Activated CD8-positive, alpha-beta memory T cell treated with anti-CD3 and anti-CD28 coated beads, Interleukin-2, amount 50 U/mL, for 1 hour (primary cell): ENCODE measurements at regions not wholly inside any gene's neighbourhood (a gene's known extent, or its start where the extent isn't known, plus 50 kb on each side); places are given as distances from the start of the nearest gene placed in this dataset.
"Not testable (repeated sequence)": the region's sequence is repeated elsewhere in the genome, so short reads cannot be mapped to it uniquely, and the experiment has no call there.

Experiments
- DNase-seq: peaks from one replicate; pipeline ENCODE4 v3.0.0-alpha.2; 2020; ENCODE audit errors: extremely low read depth

DNA sequence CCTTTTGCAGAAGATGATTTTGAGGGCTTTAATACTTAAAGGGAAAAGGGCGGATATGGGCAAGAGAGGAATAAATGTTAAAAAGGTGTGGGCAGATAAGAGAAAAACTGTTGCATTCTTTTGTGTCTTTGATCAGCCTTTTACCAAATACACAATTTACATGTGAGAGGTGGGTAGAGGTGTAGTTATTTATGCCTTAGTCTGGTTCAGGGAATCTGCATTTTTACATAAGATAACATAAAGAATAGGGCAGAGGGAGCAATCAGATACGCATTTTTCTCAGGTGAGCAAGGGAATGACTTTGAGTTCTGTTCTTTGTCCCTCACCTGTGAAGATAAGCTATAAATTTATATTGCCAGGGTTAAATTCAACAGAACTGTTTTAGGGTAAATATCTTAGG lies 708.4 kb upstream of the SLITRK1 start:
- DNase-seq = no peak

DNA sequence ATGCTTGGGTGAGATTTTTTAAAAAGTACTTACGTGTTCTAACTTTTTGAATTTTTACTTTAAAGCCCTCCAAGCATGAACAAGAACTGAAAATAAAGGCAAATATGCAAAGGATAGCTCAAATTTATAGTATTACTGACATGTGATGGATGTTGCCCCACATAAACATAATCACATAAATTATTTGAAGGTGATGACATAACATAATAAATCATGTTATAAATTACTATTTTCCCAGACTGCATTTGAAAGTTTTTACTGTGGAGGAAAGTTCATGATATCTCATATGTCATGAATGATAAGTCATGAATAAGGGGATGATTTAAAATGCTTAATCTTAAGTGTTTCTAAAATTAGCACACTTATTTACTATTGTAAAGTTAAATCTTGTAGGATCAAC lies 705.7 kb upstream of the SLITRK1 start:
- no peak for DNase-seq

DNA sequence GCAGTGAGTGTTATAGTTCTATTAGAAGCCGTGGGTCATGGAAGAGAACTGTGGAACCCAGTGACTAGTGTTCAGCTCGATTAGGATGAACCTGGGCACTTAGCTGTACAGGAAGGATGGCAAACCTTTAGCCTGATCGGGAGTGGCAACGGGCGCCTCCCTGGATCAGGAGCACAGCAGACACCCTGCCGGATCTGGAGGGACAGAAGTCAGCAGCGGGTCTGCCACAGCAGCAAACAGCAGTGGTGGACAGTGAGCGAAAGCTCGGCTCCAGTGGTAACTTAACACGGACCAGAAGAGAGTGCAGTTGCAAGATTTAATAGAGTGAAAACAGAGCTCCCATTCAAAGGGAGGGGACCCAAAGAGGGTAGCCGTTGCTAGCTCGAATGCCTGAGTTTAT lies 697.6 kb upstream of the SLITRK1 start:
- not testable (repeated sequence) for DNase-seq

DNA sequence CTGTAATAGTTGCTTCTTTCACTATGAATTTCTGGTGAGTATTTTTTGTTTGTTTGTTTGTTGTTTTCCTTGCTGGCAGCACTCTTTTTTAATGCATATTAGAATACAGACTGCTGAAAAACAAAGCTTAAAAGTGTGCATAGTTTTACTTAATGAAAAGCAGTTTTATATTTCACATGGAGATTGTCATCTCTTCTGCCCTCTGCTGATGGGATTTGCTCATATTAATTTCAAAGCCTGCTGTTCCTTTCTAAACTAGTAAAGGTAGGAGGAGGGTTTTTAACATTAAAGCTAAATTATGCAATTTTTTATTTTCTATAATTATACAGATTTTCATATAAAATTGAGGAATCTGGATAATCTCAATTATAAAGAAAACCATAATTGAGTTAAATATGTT lies 692.6 kb upstream of the SLITRK1 start:
- no peak for DNase-seq

DNA sequence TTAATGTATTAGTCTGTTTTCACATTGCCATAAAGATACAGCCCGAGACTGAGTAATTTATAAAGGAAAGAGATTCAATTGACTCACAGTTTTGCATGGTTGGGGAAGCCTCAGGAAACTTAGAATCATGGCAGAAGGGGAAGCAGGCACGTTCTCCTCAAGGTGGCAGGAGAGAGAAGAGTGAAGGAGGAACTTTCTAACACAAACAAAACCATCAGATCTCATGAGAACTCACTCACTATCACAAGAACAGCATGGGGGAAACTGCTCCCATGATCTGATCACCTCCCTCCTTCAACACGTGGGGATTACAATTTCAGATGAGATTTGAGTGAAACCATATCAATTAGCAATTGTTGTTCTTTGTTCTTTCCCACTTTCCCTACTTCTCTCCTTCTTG lies 689.0 kb upstream of the SLITRK1 start:
- DNase-seq = no peak

GRCh38 chr13:84570831-84571230 lies 688.6 kb upstream of the SLITRK1 start:
- DNase-seq = no peak

DNA sequence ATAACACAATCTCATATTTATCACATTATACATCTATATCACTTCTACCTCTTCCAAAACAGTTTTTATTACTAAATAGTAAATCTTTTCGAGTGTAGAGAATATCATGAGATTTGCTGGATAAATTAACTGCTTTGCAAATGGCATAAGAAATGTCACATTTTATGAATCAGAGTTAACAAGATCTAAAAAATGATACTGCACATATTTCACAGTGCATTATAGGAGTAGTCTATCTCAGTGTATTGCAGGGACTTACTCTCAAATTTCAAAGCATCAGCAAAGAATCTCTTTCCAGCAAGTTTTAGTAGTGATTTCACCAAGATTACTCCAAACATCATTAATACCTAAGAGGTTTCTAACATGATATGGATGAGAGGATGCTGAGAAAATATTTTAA lies 687.1 kb upstream of the SLITRK1 start:
- no peak for DNase-seq

GRCh38 chr13:84567848-84568247 lies 685.6 kb upstream of the SLITRK1 start:
- DNase-seq = no peak

GRCh38 chr13:84566780-84567179 lies 684.5 kb upstream of the SLITRK1 start:
- DNase-seq = no peak

DNA sequence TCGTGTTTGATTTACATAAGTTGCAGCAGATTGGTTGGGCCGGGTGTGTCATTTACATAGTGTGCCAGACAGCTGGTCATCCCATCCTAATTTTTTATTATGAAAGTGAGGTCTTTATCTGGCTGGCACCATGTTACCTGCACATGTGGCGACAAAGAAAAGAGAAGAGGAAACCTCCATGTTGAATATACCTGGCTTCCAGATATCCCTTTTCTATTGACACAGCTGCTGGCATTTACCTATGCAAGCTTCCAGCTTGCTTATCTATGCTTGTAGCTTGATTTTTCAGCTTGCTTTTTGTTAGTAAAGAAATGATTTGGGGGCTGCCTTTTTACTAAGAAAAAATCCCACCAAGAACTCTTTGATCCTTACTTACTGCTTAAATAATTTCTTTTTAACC lies 681.3 kb upstream of the SLITRK1 start:
- no peak for DNase-seq

GRCh38 chr13:84553227-84553626 lies 671.0 kb upstream of the SLITRK1 start:
- DNase-seq = no peak

- no peak for DNase-seq
Observed at GRCh38 chr13:84543962-84544361, 661.7 kb upstream of the SLITRK1 start.

DNA sequence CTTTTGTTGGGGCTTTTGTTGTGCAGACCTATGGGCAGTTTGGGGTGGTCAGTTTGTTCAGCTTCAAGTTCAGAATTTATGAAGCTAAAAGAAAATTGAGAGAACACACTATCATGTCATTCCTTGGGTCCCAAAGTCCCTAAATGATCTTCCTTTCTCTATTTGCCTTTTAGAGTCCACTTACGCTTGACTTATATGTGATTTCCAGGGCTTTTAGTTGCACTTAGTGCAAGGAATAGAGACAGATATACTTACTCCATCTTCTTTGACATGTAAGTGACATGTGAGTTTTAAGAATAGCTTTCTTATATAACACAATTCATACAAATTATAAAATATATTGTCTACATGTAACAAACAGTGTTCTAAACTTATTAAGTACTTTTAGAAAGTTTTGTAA lies 660.1 kb upstream of the SLITRK1 start:
- no peak for DNase-seq

DNA sequence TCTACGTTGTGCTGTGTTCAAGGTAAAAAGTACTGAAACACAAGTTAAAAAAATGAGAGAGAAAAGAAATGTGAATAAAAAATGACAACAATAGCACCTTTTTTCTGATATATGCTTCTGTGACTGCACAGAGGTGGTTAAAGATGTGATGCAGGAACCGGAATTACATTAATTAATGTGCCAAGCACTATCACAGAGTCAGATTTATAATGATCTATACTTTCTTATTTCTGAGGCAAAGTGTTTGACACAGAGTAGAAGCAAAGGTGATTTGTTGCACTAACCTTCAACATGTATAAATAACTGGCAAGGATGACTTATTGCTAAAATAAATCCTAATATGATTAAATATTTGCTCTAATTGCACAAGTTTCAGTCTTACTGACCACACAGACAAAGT lies 654.6 kb upstream of the SLITRK1 start:
- no peak for DNase-seq

GRCh38 chr13:84528408-84529070 lies 646.3 kb upstream of the SLITRK1 start:
- no peak for DNase-seq

DNA sequence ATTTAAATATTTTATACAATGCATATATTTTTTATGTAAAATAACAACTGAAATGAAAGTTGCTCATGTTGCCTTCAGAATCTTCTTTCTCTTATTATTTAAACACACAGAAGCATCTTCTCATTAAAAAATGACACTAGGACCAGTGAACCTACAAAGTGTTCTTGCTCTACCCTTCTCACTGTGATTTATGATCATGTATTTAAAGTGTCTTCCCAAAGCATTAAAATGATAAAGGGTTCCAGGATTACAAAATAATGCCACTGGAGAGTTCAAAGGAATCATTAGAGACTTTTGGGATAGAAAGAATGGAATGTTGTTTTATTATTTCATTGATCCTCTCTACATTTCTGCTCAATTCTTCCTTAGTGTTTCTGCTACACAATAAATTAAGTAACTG lies 643.6 kb upstream of the SLITRK1 start:
- DNase-seq = no peak

- no peak for DNase-seq
Observed at GRCh38 chr13:84524586-84524985, 642.3 kb upstream of the SLITRK1 start.

DNA sequence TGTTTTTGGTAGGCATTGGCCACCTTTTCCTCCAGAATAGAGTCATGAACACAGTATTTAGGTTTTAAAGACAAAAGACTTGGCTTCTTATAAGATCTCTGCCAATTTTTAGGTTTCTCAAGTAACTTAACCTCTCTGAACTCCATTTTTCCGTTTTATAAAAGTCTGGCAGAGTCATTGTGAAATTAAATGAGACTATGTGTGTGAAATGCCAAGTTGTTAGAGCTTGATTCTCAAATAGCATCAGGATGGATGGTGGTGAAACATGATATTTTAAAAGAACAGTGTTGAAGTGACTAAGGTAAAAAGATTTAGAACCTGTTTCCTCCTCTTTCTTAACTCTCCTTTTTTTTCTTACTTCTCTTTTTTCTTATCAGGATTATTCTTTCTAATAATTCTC lies 617.7 kb upstream of the SLITRK1 start:
- no peak for DNase-seq

DNA sequence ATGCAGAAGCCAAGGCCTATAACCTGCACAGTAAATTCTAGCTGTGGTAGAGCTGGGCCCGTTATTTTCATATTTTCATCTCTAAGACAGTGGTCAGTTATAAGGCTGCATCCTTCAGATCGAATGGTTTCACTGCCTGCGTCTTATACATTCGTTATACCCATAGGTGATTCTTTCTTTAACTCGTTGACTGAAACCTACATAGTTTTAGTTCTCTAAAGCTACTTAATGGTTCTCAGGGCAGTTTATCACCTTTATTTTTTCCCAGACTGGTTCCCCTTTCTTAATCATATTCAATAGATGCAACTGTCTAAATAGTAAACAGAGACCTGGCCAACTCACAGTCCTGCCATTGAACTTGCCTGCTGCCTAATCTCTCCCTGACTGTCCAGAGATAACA lies 615.3 kb upstream of the SLITRK1 start:
- no peak for DNase-seq

GRCh38 chr13:84491952-84492351 lies 609.7 kb upstream of the SLITRK1 start:
- DNase-seq = no peak

- DNase-seq = no peak
Observed at GRCh38 chr13:84487752-84488151, 605.5 kb upstream of the SLITRK1 start.

DNA sequence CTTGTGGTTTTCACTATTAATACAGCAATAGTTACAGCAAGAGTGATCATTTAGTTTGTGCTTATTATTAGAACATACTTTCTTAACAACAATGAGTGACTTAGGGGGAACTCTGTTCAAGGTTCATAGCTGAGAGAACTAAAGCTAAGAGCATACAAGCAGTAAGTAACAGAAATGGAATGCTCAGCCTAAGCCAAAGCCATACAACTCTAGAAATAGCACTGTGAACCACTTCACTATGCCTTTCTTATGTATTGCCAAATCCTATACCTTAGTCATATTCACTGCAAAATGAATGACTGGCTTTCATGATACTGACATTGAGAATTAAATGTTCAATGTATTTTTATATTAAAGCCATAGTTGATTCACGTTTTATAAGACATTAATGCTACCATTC lies 599.7 kb upstream of the SLITRK1 start:
- DNase-seq = no peak

- DNase-seq = no peak
Observed at GRCh38 chr13:84479656-84480055, 597.4 kb upstream of the SLITRK1 start.

GRCh38 chr13:84470528-84470927 lies 588.3 kb upstream of the SLITRK1 start:
- no peak for DNase-seq
